ENCODE measurements at regions not wholly inside any gene's neighbourhood (a gene's known extent, or its start where the extent isn't known, plus 50 kb on each side); places are given as distances from the start of the nearest gene placed in this dataset.

DNA sequence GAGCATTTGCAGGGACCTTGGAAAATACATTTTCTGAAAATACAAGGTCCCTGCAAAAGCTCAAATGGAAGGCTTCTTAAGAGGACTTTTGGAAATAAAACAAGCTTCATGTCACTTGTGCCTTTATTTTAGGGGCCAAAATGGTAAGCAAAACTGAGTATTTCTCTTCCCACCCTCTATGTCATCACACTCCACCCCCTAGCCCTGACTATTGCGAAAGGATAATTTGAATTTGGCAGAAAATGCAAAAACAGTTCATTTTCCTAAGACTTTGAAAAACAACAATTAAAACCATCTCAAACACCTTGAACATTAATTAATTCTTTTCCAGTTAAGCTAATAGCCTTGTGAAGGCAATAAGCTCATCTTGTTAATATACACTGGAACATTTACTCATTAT, 201.7 kb downstream of the TM2D1 start:
- DNase-seq (ENCODE audit: low read depth): no peak

DNA sequence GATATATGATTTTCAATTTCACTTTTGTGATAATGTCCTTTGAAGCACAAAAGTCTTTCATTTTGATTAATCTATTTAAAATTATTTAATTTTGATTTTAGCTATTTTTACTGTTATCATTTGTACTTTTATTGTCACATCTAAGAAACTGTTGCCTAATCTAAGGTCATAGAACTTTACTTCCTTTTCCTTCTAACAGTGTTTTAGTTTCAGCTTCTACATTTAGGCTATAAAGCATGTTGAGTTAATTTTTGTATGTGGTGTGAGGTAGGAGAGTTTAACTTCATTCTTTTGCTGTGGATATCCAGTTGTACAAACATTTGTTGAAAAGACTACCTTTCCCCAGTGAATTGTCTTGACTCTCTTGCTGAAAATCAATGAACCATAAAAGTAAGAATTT, 204.5 kb downstream of the TM2D1 start:
- DNase-seq (ENCODE audit: low read depth): no peak

DNA sequence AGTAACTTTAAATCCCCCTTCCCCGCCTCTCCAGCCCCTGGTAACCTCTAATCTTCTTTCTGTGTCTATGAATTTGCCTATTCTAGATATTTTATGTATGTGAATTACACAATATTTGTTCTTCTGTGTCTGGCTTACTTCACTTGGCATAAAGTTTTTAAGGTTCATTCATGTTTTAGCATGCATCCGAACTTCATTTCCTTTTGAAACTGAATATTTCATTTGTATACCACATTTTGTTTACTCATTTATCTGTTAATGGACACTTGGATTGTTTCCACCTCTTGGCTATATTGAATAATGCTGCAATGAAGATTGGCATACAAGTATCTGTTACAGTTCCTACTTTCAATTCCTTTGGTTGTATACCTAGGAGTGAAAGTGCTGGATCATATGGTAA, 205.3 kb downstream of the TM2D1 start:
- no peak for DNase-seq (ENCODE audit: low read depth)

DNA sequence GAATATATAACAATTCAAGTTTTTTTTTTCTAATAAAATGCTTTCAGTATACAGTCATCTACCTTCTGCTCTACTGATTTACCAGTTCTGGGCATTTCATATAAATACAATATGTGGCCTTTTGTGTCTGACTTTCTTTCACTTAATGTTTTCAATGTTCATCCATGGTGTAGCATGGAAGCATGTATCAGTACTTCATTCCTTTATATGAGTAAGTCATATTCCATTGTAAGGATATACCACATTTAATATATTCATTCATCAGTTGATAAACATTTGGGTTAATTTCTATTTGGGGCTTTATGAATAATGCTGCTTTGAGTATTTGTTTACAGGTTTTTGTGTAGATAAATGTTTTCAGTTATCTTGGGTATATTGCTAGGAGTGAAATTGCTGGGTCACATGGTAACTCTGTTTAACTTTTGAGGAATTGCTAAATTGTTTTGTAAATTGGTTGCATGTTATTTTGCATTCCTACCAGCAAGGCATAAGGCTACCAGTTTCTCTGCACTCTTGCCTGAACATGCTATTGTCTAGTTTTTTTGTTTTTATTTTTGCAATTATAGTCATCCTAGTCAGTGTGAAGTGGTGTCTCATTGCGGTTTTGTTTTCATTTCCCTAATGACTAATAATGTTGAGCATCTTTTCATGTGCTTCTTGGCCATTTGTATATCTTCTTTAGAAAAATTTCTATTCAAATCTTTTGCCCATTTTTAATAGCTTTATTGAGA, 206.1 kb downstream of the TM2D1 start:
- DNase-seq (ENCODE audit: low read depth): no peak

DNA sequence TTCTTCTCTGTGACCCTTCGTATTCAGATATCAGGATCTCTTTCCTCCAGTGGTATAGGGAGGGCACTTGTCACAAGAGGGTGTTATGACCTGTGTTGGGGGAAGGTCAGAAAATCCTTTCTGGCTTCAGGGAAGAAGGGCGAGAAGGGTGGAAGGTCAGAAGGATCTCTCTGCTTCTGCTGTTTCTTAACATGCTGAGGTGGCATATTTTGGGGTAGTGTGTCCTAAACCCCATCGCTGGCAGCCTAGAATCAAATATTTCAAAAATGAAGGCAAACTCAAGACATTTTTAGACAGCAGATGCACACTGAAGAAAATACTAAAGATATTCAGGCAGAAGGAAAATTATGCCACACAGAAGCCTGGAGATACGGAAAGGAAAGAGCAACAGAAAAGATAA, 207.6 kb downstream of the TM2D1 start:
- DNase-seq (ENCODE audit: low read depth): no peak

DNA sequence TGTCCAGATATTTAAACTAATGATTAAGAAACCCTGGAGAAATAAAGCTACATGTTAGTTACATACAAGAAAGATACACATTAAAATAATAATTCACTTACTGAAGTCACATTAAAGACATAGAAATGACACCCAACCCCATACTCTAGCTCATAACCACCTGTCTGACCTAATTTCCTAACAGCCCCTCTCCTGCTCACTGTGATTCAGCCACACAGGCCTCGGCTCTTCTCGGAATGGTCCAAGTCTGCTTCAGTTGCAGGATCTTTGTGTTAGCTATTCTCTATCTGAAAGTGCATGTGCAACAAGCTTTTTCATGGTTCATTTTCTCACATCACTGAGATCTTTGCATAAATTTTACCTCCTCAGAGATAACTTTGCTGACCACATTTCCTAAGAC, 209.8 kb downstream of the TM2D1 start:
- no peak for DNase-seq (ENCODE audit: low read depth)
